HG03521 (cell line): ENCODE measurements at regions not wholly inside any gene's neighbourhood (a gene's known extent, or its start where the extent isn't known, plus 50 kb on each side); places are given as distances from the start of the nearest gene placed in this dataset.

Experiments used
- ATAC-seq: cut with Tn5 transposase; IDR thresholded peaks from one replicate; pipeline ENCODE4 v1.9.1; 2021; ENCODE audit warnings: mild to moderate bottlenecking, moderate library complexity; ENCODE audit not compliant: unreplicated experiment

- no peak for ATAC-seq
These were observed 72.2 kb downstream of the PRDM9 start for GRCh38 chr5:23579566-23579965.

- ATAC-seq, result no peak
These were observed 75.7 kb downstream of the PRDM9 start for GRCh38 chr5:23583081-23583480.

GRCh38 chr5:23588841-23589326 lies 81.5 kb downstream of the PRDM9 start:
- no peak for ATAC-seq

GRCh38 chr5:23591250-23591649 lies 83.8 kb downstream of the PRDM9 start:
- no peak for ATAC-seq

GRCh38 chr5:23606927-23607326 lies 99.5 kb downstream of the PRDM9 start:
- no peak for ATAC-seq

GRCh38 chr5:23612701-23613100 lies 105.3 kb downstream of the PRDM9 start:
- ATAC-seq, result no peak

GRCh38 chr5:23613566-23613965 lies 106.2 kb downstream of the PRDM9 start:
- no peak for ATAC-seq

GRCh38 chr5:23614422-23614821 lies 107.0 kb downstream of the PRDM9 start:
- no peak for ATAC-seq

GRCh38 chr5:23626961-23627360 lies 119.6 kb downstream of the PRDM9 start:
- no peak for ATAC-seq

GRCh38 chr5:23627976-23628375 lies 120.6 kb downstream of the PRDM9 start:
- ATAC-seq, result no peak

- no peak for ATAC-seq
These were observed 122.0 kb downstream of the PRDM9 start for GRCh38 chr5:23629396-23629795.

- no peak for ATAC-seq
These were observed 124.1 kb downstream of the PRDM9 start for GRCh38 chr5:23631302-23632045.

GRCh38 chr5:23635938-23636337 lies 128.5 kb downstream of the PRDM9 start:
- ATAC-seq, result no peak

- no peak for ATAC-seq
These were observed 131.9 kb downstream of the PRDM9 start for GRCh38 chr5:23639326-23639725.

- ATAC-seq, result no peak
These were observed 141.2 kb downstream of the PRDM9 start for GRCh38 chr5:23648656-23649055.

- no peak for ATAC-seq
These were observed 142.2 kb downstream of the PRDM9 start for GRCh38 chr5:23649594-23649993.

GRCh38 chr5:23655674-23656073 lies 148.3 kb downstream of the PRDM9 start:
- ATAC-seq, result no peak

- no peak for ATAC-seq
These were observed 168.0 kb downstream of the PRDM9 start for GRCh38 chr5:23675456-23675855.

- no peak for ATAC-seq
These were observed 170.6 kb downstream of the PRDM9 start for GRCh38 chr5:23677996-23678395.

GRCh38 chr5:23684103-23684502 lies 176.7 kb downstream of the PRDM9 start:
- no peak for ATAC-seq

- ATAC-seq, result no peak
These were observed 196.8 kb downstream of the PRDM9 start for GRCh38 chr5:23703940-23704855.

GRCh38 chr5:23717486-23717885 lies 210.1 kb downstream of the PRDM9 start:
- ATAC-seq, result no peak
